ENCODE measurements at regions not wholly inside any gene's neighbourhood (a gene's known extent, or its start where the extent isn't known, plus 50 kb on each side); places are given as distances from the start of the nearest gene placed in this dataset.

- no peaks in the 10 kb centered on the region for H3K27me3 ChIP-seq
- no peak for TF ChIP-seq CTCF (IDR thresholded peaks at IDR 0.05)
- no peak overlapping the region for H3K4me3 ChIP-seq
- H3K9me3 ChIP-seq: no peaks in the 10 kb centered on the region
- no peak overlapping the region for H3K27ac ChIP-seq
- ATAC-seq (no peak), DNase-seq (no peak)
- peaks cover 0 to 11% (median 0%) of the 10 kb centered on the region in 4 donors for H3K4me1 ChIP-seq
- intact Hi-C loops (cut with DNase I): no loop called here
- no peaks in the 10 kb centered on the region for H3K36me3 ChIP-seq
- 78% methylated on average over 4 of the region's 4 CpGs for WGBS (ENCODE audit: insufficient coverage, low coverage, low lambda C conversion rate, missing lambda C conversion rate)
Observed at GRCh38 chr11:95514416-95515110, 275.0 kb downstream of the FAM76B start.

DNA sequence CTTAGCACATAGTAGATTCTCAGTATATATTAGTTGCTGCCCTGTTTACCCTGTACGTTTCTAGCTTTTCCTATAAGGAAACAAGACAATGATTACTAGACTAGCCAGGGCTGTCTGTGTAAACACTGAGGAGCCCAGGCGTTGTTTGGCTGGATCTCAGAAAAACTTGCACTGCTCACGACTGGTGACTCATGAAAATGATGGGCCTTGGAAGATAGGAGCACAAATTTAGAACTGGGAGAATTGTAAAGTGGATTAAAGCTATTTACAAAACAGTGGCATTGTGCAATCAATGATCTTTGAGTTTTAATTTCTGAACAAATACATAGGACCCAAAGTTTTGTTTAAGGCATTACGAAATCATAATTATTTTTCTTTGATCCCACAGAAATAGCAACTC, 276.9 kb downstream of the FAM76B start:
- ATAC-seq (peak; percentile 92 to 98 (median 95)), DNase-seq (peak; percentile 38 to 52 (median 47))
- H3K36me3 ChIP-seq: no peaks in the 10 kb centered on the region
- no peak for TF ChIP-seq CTCF (IDR thresholded peaks at IDR 0.05)
- no peak for TF ChIP-seq POLR2A (IDR thresholded peaks at IDR 0.05)
- no peaks in the 10 kb centered on the region for H3K27me3 ChIP-seq
- intact Hi-C loops (cut with DNase I): no loop called here
- 22% methylated on average over 4 of the region's 4 CpGs for WGBS (ENCODE audit: insufficient coverage, low coverage, low lambda C conversion rate, missing lambda C conversion rate)
- H3K4me3 ChIP-seq: no peak overlapping the region
- H3K9me3 ChIP-seq: no peaks in the 10 kb centered on the region
- peaks cover 0 to 11% (median 0%) of the 10 kb centered on the region in 4 donors for H3K4me1 ChIP-seq
- no peak overlapping the region for H3K27ac ChIP-seq

DNA sequence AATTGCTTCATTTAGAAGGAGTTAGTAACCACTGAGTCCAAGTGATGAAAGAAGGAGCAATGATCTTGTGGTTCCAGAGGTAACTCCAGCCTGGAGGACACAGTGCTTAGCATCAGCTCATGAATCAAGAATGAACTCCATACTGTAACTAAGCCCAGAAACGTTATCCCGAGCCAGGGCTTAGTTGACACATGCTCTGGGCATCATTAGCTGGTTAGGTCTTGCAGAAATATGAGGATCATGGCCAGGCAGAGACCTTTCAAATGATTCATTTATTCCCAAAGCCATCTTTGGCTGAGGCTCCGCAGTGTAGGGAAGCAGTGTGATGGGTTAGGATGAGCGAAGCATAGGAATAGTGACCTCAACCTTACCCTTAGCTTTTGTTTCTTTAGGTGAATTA, 277.4 kb downstream of the FAM76B start:
- no peak for DNase-seq
- H3K27me3 ChIP-seq: no peaks in the 10 kb centered on the region
- H3K4me3 ChIP-seq: no peak overlapping the region
- peak in 3 of 4 donors; percentile 12 to 25 (median 17) for ATAC-seq
- H3K4me1 ChIP-seq: peaks cover 0 to 11% (median 0%) of the 10 kb centered on the region in 4 donors
- intact Hi-C loops (cut with DNase I): no loop called here
- 46% methylated on average over 4 of the region's 4 CpGs for WGBS (ENCODE audit: insufficient coverage, low coverage, low lambda C conversion rate, missing lambda C conversion rate)
- no peaks in the 10 kb centered on the region for H3K9me3 ChIP-seq
- no peak for TF ChIP-seq POLR2A (IDR thresholded peaks at IDR 0.05)
- no peak for TF ChIP-seq CTCF (IDR thresholded peaks at IDR 0.05)
- no peak overlapping the region for H3K27ac ChIP-seq
- H3K36me3 ChIP-seq: no peaks in the 10 kb centered on the region

DNA sequence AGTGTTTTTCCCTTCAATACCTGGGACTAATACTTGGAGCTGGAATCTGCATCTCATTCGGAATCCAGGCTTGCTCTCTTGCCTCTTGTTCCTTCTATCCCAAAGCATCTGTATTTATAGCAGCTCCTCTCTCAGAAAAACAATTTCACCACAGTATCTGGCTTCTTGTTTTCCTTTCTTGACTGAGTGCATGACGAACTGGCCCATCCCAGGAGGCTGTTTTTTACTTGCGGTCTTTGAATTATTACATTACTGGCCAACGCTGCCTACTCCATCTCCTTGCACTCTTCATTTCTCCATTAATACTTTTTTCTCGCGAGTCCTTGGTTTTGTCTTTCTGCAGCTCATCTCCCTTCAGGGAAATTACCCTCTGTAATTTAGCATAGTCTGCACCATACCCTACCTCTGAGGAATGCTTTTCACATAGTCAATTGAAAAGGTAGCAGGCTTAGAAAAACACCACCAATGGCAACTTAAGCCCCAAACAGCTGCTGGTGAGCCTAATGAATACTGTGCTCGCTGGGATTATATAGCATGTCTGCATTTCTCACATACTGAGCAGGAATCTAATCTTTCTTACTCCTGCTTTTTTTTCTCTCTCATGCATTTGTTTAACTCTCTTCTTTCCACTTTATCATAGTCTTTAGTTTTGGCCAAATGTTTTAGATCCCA, 277.4 kb upstream of the SESN3 start:
- 92% methylated on average over 7 of the region's 7 CpGs for WGBS (ENCODE audit: insufficient coverage, low coverage, low lambda C conversion rate, missing lambda C conversion rate)
- Histone ChIP-seq H3K36me3 (no peaks in the 10 kb centered on the region), H3K27ac (no peak overlapping the region), H3K27me3 (no peaks in the 10 kb centered on the region), H3K9me3 (no peaks in the 10 kb centered on the region), H3K4me3 (no peak overlapping the region), H3K4me1 (peaks cover 0 to 10% (median 0%) of the 10 kb centered on the region in 4 donors)
- DNase-seq (no peak), ATAC-seq (no peak)
- no peak for TF ChIP-seq POLR2A (IDR thresholded peaks at IDR 0.05)
- intact Hi-C loops (cut with DNase I): no loop called here

GRCh38 chr11:95507794-95508193, 276.8 kb upstream of the SESN3 start:
- H3K36me3 ChIP-seq: no peaks in the 10 kb centered on the region
- intact Hi-C loops (cut with DNase I): no loop called here
- no peaks in the 10 kb centered on the region for H3K9me3 ChIP-seq
- H3K4me1 ChIP-seq: peaks cover 0 to 5% (median 0%) of the 10 kb centered on the region in 4 donors
- H3K4me3 ChIP-seq: no peak overlapping the region
- no peaks in the 10 kb centered on the region for H3K27me3 ChIP-seq
- 63% methylated on average over 2 of the region's 3 CpGs for WGBS (ENCODE audit: insufficient coverage, low coverage, low lambda C conversion rate, missing lambda C conversion rate)
- no peak for DNase-seq
- ATAC-seq: no peak
- no peak overlapping the region for H3K27ac ChIP-seq
- TF ChIP-seq POLR2A (IDR thresholded peaks at IDR 0.05) (no peak), CTCF (IDR thresholded peaks at IDR 0.05) (no peak)

Data from right lobe of liver (tissue), 6 donors.